RWPE2 (cell line): ENCODE measurements at regions not wholly inside any gene's neighbourhood (a gene's known extent, or its start where the extent isn't known, plus 50 kb on each side); places are given as distances from the start of the nearest gene placed in this dataset.

Experiments
- ATAC-seq: fragments of 200-7000 bp; cut with Tn5 transposase; 3 replicates; pipeline ENCODE4 v1.9.1; 2021; ENCODE audit warnings: low read depth
- DNase-seq: peaks from one replicate; pipeline ENCODE4 v3.0.0-alpha.2; 2020; ENCODE audit warnings: low spot score
- H3K27ac ChIP-seq: fragments of 450-650 bp; 2 replicates; pipeline ENCODE4 v1.5.1; 2017; ENCODE audit warnings: mild to moderate bottlenecking; ENCODE audit not compliant: poor library complexity, severe bottlenecking
- H3K27me3 ChIP-seq: fragments of 250-450 bp; sonication (Bioruptor Pico); 2 replicates; pipeline ENCODE4 v1.5.1; 2021; ENCODE audit warnings: mild to moderate bottlenecking, moderate library complexity; ENCODE audit not compliant: insufficient read depth, poor library complexity, severe bottlenecking
- H3K36me3 ChIP-seq: fragments of 250-450 bp; sonication (Bioruptor Pico); 2 replicates; pipeline ENCODE4 v1.5.1; 2020; ENCODE audit warnings: low read depth, mild to moderate bottlenecking, moderate library complexity
- H3K4me1 ChIP-seq: fragments of 250-450 bp; sonication (Bioruptor Pico); 2 replicates; pipeline ENCODE4 v1.5.1; 2021; ENCODE audit warnings: mild to moderate bottlenecking, moderate library complexity; ENCODE audit not compliant: insufficient read depth, poor library complexity, severe bottlenecking
- H3K4me3 ChIP-seq: fragments of 250-450 bp; sonication (Bioruptor Pico); 2 replicates; pipeline ENCODE4 v1.5.1; 2021; ENCODE audit warnings: mild to moderate bottlenecking, moderate library complexity; ENCODE audit not compliant: severe bottlenecking
- H3K9me3 ChIP-seq: fragments of 250-450 bp; sonication (Bioruptor Pico); 2 replicates; pipeline ENCODE4 v1.5.1; 2021; ENCODE audit warnings: mild to moderate bottlenecking, moderate library complexity; ENCODE audit not compliant: severe bottlenecking
- TF ChIP-seq, protein P1 (sequence below): fragments of 450-650 bp; IDR thresholded peaks from one replicate; pipeline ENCODE4 v1.5.1; 2017; ENCODE audit warnings: mild to moderate bottlenecking, moderate library complexity; ENCODE audit not compliant: poor library complexity, severe bottlenecking

DNA sequence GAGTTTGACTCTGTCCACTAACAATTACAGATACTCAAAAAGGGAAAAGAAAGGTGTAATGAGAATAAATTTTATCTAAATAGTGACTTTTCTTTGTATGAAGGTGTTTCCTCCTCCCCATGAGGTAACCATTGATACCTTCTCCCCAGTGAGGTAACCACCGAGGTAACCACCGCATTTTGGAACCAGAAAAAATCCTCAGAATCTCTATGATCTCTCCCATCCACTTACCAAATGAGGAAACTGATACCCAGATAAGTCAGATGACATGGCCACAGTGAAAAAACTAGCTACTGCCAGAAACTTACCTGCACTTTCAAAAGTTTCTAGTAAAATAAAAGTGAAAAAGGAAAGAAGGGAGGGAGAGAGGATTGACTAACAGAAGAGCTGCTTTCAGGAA is 124.0 kb upstream of the FNDC3A start:
- TF ChIP-seq, protein P1, sequence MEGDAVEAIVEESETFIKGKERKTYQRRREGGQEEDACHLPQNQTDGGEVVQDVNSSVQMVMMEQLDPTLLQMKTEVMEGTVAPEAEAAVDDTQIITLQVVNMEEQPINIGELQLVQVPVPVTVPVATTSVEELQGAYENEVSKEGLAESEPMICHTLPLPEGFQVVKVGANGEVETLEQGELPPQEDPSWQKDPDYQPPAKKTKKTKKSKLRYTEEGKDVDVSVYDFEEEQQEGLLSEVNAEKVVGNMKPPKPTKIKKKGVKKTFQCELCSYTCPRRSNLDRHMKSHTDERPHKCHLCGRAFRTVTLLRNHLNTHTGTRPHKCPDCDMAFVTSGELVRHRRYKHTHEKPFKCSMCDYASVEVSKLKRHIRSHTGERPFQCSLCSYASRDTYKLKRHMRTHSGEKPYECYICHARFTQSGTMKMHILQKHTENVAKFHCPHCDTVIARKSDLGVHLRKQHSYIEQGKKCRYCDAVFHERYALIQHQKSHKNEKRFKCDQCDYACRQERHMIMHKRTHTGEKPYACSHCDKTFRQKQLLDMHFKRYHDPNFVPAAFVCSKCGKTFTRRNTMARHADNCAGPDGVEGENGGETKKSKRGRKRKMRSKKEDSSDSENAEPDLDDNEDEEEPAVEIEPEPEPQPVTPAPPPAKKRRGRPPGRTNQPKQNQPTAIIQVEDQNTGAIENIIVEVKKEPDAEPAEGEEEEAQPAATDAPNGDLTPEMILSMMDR: no peak
- H3K27me3 ChIP-seq: no peaks in the 10 kb centered on the region
- no peak overlapping the region for H3K4me3 ChIP-seq
- ATAC-seq (no peak), DNase-seq (no peak)
- no peaks in the 10 kb centered on the region for H3K9me3 ChIP-seq
- no peaks in the 10 kb centered on the region for H3K36me3 ChIP-seq
- H3K4me1 ChIP-seq: no peaks in the 10 kb centered on the region
- no peak overlapping the region for H3K27ac ChIP-seq

DNA sequence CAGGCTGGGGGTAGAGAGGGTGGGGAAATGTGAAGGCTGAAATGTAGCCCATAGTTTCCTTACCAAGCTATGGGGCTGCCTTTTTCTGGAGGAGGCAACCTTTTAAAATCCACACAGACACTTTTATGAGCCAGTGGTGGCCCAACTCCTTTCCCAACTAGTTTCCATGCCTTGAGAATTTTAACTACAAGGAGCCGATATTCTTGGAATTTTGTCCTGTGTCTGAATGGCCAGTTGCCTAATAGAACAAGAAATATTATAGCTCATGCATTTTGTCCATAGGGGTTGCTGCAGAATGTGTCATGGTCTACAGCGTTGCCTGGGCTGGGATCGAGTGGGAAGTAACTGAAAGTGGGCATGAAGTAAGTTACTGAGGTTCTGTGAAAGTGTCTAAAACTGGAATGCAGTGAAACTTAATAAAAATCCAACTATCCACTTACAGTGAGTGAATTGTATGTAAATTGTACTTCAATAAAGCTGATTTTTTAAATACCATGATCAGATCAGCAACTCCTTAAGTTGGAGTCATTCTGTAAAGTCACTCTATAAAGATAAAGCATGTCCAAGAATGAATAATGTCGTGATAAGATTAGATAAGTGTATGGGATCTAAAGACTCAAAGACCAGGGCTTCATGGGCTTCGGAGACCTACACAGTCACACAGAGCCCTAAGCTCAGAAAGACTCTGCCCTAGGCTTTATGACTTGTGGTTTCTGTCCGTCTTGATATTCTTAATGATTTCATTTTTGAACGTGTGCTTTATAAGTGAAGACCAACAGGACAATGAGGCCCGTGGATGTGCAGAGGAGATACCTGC is 122.6 kb upstream of the FNDC3A start:
- Histone ChIP-seq H3K4me3 (no peak overlapping the region), H3K27ac (no peak overlapping the region), H3K9me3 (no peaks in the 10 kb centered on the region), H3K36me3 (no peaks in the 10 kb centered on the region), H3K4me1 (no peaks in the 10 kb centered on the region), H3K27me3 (no peaks in the 10 kb centered on the region)
- ATAC-seq: no peak
- DNase-seq: no peak
- TF ChIP-seq, protein P1: no peak

DNA sequence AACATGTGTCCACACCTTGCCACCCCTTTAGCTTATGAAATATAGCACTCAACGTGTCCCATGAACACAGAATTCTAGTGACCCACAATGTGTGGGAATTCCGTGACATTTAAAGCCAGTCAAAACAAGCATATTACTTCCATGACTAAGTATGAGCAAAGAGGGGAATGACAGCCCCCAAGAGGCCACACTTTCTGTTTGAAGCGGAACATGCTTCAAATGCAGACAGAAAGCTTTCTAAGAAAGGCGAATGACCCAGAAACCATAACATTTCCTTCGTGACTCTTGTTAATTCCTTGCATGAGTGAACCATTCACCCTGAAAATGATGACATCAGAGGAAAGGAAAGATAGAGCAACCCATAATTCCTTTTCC is 122.0 kb upstream of the FNDC3A start:
- ATAC-seq (no peak), DNase-seq (no peak)
- Histone ChIP-seq H3K4me1 (no peaks in the 10 kb centered on the region), H3K9me3 (no peaks in the 10 kb centered on the region), H3K36me3 (no peaks in the 10 kb centered on the region), H3K27ac (no peak overlapping the region), H3K27me3 (no peaks in the 10 kb centered on the region), H3K4me3 (no peak overlapping the region)
- TF ChIP-seq, protein P1: no peak

DNA sequence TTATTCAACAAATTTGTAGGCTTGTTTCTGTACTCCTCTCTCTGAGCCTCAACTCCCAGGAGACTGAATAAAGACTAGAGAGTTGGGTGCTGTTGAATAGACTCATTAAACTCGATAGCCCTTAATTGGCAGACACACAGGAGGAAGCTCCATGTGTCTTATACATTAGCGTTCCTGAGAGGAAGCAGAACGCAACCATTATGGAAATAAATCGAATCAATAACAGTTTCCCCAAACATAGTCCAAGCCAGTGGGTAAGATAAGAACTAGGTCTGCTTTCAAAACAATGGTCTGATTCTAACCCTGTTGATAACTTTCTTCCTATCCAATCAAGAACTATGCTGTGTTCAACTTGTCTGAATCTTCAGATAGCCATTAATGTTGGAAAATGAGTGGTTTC is 118.1 kb upstream of the FNDC3A start:
- Histone ChIP-seq H3K4me3 (no peak overlapping the region), H3K36me3 (no peaks in the 10 kb centered on the region), H3K27me3 (no peaks in the 10 kb centered on the region), H3K4me1 (no peaks in the 10 kb centered on the region), H3K9me3 (no peaks in the 10 kb centered on the region), H3K27ac (no peak overlapping the region)
- no peak for ATAC-seq
- DNase-seq: no peak
- TF ChIP-seq, protein P1: no peak
